ENCODE measurements at regions not wholly inside any gene's neighbourhood (a gene's known extent, or its start where the extent isn't known, plus 50 kb on each side); places are given as distances from the start of the nearest gene placed in this dataset.

DNA sequence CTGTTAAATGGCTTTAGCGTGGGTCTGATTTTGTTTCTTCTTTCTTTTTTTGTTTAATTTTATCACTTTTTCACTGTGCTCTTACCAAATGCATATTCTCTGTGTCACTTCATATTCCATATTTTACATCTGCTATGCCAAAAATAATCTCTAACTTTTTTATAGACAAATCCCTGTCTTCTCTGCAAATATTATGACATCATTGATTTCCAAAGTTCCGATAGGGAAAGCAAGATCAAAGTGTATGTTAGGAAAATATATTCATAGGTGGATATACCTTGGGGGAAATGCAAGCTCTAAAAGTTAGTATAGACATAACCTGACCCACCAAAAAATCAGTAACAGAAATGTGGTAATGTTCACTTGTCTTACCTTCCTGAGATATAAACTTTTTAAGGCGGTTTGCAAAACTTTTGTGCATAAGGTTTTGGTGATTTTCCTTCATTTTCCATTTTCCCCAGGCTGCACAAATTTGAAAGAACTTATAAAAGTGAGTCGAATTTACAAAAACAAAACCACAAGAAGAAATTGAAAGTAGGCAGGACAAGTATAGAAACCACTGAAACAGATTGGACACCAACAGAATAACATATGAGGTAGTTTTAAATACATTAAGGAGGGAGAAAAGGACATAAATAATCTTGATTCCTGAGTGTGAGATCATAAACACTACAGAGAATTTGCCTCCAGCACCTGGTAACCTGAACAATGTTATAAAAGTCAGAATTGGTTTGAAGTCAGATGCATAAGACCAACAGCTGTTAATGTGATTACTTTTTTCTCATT lies 63.1 kb upstream of the TFEC start:
- Mint-ChIP-seq H3K9me3 (peaks cover 2% of the 10 kb centered on the region), H3K27ac (ENCODE audit: unreplicated experiment) (no peak overlapping the region), H3K4me1 (peaks cover 5% of the 10 kb centered on the region), H3K27me3 (ENCODE audit: low read depth) (no peaks in the 10 kb centered on the region), H3K36me3 (ENCODE audit: low read depth) (no peaks in the 10 kb centered on the region), H3K4me3 (no peak overlapping the region)
- DNase-seq (ENCODE audit: low read depth, low spot score) = no peak
- TF ChIP-seq, protein P1, sequence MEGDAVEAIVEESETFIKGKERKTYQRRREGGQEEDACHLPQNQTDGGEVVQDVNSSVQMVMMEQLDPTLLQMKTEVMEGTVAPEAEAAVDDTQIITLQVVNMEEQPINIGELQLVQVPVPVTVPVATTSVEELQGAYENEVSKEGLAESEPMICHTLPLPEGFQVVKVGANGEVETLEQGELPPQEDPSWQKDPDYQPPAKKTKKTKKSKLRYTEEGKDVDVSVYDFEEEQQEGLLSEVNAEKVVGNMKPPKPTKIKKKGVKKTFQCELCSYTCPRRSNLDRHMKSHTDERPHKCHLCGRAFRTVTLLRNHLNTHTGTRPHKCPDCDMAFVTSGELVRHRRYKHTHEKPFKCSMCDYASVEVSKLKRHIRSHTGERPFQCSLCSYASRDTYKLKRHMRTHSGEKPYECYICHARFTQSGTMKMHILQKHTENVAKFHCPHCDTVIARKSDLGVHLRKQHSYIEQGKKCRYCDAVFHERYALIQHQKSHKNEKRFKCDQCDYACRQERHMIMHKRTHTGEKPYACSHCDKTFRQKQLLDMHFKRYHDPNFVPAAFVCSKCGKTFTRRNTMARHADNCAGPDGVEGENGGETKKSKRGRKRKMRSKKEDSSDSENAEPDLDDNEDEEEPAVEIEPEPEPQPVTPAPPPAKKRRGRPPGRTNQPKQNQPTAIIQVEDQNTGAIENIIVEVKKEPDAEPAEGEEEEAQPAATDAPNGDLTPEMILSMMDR (conservative IDR thresholded peaks at IDR 0.05) = no peak

DNA sequence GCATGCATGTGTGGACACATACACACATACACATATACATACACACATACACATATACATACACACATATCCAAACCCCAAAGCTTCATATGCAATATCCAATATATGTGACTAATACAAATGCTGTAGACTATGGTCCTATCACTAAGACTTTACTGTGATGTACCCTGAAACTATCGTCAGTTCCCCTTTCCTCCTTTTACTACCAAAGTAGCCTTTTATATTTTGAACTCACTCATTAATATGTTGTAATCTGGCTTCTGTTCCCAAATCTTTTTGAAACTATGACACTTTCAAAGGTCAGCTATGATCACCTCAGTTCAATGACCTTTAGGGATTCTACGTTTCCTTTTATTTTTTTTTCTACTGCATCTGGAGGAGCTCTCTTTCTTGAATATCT lies 64.8 kb upstream of the TFEC start:
- H3K36me3 Mint-ChIP-seq (ENCODE audit: low read depth) = no peaks in the 10 kb centered on the region
- TF ChIP-seq, protein P1 (conservative IDR thresholded peaks at IDR 0.05) = no peak

DNA sequence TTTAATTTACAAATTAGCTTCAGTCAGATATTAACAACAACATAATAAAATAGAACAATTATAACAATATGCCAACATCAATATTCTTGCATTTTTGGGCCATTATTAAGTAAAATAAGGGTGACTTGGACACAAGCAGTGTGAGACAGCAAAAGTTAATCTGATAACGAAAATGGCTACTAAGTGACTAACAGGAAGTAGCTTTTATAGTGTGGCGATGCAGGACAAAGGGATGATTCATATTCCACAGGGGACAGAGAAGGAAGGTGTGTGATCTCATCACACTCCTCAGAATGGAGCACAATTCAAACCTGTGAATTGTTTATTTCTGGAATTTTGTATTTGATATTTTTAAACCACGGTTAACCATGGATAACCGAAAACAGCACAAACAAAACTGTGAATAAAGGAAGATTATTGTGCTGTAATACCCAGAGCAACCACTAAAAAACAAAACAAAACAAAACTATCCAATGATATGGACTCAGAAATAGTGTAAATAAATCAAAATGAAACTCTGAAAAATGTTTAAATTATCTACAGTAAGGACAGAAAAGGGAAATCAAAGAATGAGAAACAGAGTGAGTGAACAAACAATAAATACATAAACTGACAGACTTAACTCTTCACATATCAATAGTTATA lies 66.9 kb upstream of the TFEC start:
- peaks cover 2% of the 10 kb centered on the region for H3K9me3 Mint-ChIP-seq
- TF ChIP-seq, protein P1 (conservative IDR thresholded peaks at IDR 0.05) = peak; percentile 47
- peaks cover 16% of the 10 kb centered on the region for H3K4me1 Mint-ChIP-seq
- no peak for DNase-seq (ENCODE audit: low read depth, low spot score)
- H3K4me3 Mint-ChIP-seq = no peak overlapping the region
- no peaks in the 10 kb centered on the region for H3K36me3 Mint-ChIP-seq (ENCODE audit: low read depth)
- H3K27ac Mint-ChIP-seq (ENCODE audit: unreplicated experiment) = no peak overlapping the region
- no peaks in the 10 kb centered on the region for H3K27me3 Mint-ChIP-seq (ENCODE audit: low read depth)

More for the DNA sequence above, 64.8 kb upstream of the TFEC start:
- H3K4me3 Mint-ChIP-seq = no peak overlapping the region
- H3K4me1 Mint-ChIP-seq = peaks cover 5% of the 10 kb centered on the region
- no peaks in the 10 kb centered on the region for H3K27me3 Mint-ChIP-seq (ENCODE audit: low read depth)
- no peak overlapping the region for H3K27ac Mint-ChIP-seq (ENCODE audit: unreplicated experiment)
- peaks cover 2% of the 10 kb centered on the region for H3K9me3 Mint-ChIP-seq
- DNase-seq (ENCODE audit: low read depth, low spot score) = no peak

DNA sequence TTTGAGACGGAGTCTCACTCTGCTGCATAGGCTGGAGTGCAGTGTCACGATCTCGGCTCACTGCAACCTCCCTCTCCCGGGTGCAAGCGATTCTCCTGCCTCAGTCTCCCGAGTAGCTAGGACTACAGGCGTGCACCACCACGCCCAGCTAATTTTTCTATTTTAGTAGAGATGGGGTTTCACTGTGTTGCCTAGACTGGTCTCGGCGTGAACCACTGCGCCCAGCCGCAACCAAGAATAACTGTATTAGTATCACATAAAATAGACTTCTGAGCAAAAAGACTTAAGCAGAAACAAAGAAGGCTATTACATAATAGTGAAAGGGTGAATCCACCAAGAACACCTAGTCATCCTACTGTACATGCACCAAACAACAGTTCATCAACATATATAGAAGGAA lies 67.6 kb upstream of the TFEC start:
- Mint-ChIP-seq H3K27me3 (ENCODE audit: low read depth) (no peaks in the 10 kb centered on the region), H3K4me3 (no peak overlapping the region), H3K27ac (ENCODE audit: unreplicated experiment) (no peak overlapping the region), H3K36me3 (ENCODE audit: low read depth) (no peaks in the 10 kb centered on the region), H3K4me1 (peaks cover 16% of the 10 kb centered on the region), H3K9me3 (peaks cover 2% of the 10 kb centered on the region)
- no peak for DNase-seq (ENCODE audit: low read depth, low spot score)
- TF ChIP-seq, protein P1 (conservative IDR thresholded peaks at IDR 0.05) = no peak

DNA sequence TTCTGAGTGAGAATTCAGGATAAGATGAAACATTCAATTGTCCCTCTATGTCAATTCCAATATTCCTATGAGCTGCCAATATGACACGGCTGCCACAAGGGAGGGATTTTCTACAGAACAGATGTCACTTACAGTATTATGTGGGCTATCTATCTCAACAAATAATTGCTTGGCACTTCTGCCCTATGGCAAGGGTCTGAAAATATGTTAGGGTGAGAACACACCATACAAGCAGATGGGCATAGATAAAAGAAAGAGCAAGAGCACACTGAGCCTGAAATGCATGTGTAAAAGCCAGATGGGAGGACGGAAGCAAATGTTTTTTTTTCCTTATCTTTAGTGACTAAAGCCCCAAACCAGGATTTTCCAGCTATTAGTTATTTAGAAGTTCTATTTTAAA lies 70.1 kb upstream of the TFEC start:
- Mint-ChIP-seq H3K36me3 (ENCODE audit: low read depth) (no peaks in the 10 kb centered on the region), H3K4me1 (peaks cover 16% of the 10 kb centered on the region), H3K9me3 (peaks cover 2% of the 10 kb centered on the region), H3K27ac (ENCODE audit: unreplicated experiment) (no peak overlapping the region), H3K4me3 (no peak overlapping the region), H3K27me3 (ENCODE audit: low read depth) (no peaks in the 10 kb centered on the region)
- DNase-seq (ENCODE audit: low read depth, low spot score) = no peak
- TF ChIP-seq, protein P1 (conservative IDR thresholded peaks at IDR 0.05) = no peak
